Tongue (tissue), 1 donor: ENCODE measurements at regions not wholly inside any gene's neighbourhood (a gene's known extent, or its start where the extent isn't known, plus 50 kb on each side); places are given as distances from the start of the nearest gene placed in this dataset.
"Not testable (repeated sequence)": the region's sequence is repeated elsewhere in the genome, so short reads cannot be mapped to it uniquely, and the experiment has no call there.

Source experiments
- DNase-seq: peaks from one replicate; pipeline ENCODE4 v3.0.0-alpha.2; 2015

DNA sequence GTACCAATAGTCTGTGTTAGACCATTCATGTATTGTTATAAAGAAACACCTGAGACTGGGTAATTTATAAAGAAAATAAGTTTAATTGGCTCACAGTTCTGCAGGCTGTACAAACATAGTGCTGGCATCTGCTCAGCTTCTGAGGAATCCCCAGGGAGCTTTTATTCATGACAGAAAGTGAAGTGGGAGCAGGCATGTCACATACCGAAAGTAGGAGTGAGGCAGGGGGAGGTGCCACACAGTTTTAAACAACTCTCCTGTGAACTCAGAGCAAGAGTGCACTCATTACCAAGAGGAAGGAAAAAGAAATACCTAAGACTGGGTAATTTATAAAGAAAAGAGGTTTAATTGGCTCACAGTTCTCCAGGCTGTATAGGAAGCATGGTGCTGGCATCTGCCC lies 591.2 kb downstream of the PPP4R3C start:
- DNase-seq, result no peak

DNA sequence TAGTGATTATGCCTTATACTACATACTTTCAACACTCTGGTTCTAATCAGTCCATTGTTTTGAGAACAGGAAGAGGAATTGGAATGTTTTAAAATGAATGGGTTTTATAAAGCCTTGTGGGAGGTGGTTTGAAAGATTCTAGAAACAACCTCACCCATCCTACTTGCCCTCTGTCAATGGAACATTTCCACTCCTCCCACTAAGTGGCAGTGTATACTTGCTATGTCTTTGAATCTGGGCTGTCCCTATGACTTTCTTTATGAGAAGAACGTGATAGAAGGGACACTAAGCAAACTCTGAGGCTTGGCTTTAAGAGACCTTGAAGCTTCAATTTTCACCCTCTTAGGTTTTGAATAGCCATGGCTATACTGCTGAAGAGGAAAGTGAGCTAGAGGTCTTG lies 611.2 kb downstream of the PPP4R3C start:
- DNase-seq, result peak; percentile 0

DNA sequence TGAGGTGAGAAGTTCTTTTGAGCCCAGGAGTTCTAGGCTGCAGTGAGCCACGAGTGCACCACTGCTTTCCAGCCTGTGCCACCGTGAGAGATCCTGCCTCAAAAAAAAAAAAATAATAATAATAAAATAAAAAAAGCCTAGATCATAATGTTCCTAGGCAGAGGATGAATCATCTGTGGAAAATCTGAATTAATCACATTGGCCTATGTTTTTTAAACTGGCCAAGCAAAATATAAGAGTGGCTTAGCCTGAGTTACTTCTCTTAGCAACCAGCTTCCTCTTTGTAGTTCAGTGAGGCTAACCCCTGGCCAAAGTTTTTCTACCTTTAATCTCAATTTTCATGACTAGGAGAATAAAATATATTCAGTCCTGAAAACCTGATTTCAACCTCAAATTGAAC lies 614.6 kb downstream of the PPP4R3C start:
- no peak for DNase-seq

DNA sequence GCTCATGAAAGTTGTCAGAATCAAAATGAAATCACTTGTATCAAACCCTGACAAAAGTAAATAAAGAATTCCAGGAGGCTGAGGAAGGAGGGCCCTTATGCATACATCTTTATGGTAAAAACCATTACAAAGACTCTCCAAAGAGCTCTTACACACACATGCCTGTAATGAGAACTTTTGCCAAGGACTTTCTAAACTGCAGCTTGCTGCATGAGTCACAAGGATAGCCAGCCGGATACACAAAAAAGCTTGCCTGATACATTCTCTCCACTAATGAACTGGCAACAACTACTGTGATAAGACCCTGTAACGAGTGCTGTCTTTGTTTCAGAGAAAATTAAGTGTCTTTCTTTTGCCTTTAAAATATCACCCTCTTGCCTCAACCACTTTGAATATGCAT lies 618.1 kb downstream of the PPP4R3C start:
- DNase-seq, result no peak

DNA sequence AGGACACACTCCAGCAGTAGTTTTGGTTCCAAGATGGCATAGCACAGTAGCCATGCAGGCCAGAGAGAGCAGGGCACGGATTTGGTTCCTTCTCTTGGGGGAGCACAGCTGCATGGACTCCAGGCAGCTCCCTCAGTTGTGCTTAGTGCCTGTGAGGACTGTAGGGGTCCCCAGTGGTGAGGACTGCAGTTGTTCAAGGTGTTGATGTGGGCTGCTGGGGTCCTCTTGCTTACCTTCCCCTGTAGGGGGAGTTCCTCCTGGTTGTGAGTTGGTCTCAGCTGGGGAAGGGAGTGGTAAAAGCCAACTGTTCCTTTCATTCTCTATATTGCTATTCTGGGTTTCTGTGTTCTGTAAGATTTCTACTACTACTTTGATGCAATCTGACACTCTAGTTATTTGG lies 606.5 kb downstream of the MAGEB5 start:
- no peak for DNase-seq

DNA sequence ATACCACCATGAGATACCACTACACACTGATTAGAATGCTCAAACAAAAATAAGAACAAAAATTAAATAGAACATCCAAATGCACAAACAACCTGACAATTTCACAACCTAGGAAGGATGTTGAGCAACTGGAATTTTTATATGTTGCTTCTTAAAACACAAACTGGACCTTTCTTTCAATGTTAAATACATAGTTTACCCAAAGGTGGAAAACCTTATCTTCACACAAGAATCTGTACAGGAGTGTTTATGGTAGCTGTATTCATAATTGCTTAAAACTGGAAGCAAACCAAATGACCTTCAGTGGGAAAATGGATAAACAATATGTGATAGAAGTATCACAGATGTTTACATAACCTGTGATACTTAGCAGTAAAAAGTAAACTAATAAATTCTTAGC lies 573.8 kb downstream of the MAGEB5 start:
- no peak for DNase-seq

DNA sequence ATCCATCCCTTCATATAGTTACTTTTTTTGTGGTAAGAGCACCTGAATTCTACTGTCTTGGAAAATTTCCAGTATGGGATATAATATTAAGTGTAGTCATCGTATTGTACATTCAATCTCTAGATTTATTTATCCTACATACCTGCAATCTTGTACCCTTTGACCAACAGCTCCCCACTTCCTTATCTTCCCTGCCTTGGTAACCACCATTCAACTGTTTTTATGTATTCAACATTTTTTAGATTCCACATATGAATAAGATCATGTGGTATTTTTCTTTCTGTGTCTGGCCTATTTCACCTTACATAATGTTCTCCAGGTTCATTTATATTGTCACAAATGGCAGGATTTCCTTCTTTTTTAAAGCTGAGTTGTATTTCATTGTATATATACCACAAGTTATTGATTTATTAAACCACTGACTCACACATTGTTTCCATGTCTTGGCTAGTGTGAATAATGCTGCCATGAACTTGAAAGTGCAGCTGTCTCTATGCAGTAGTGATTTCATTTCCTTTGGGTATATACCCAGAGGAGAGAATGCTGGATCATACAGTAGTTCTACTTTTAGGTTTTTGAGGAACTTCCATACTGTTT lies 572.5 kb downstream of the MAGEB5 start:
- DNase-seq, result no peak

DNA sequence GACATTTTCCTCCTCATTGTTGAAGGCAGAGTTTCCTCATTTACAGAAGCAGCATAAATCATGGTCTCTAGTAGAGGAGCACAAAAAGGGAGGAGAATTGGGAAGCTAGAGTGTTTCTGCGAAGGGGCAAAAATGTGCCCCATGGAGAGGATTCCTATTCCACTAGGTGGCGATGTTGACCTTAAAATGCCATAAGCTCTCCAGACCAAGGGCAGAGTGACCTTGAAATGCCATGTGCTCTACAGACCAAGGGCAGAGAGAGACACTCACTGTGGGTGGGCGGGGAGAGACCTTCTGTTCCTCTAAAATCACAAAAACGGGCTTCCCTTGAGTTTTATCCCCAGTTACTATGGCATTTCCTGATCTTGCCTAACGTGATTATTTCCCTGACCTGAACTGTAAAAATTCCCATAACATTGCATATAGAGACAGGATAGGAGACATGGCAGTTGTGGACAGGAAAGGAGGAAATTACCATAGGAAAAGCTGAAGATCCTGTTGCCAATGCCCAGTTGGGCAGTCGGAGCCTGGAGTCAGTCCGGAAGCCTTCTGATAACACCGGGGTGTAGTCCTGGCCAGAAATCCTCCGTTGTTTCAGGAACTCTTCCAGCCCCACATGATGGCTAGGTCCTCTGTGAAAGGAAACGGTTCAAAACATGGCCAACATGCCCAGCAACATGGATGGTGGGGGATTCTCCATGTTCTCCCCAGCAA lies 567.7 kb downstream of the MAGEB5 start:
- DNase-seq, result peak; percentile 3

DNA sequence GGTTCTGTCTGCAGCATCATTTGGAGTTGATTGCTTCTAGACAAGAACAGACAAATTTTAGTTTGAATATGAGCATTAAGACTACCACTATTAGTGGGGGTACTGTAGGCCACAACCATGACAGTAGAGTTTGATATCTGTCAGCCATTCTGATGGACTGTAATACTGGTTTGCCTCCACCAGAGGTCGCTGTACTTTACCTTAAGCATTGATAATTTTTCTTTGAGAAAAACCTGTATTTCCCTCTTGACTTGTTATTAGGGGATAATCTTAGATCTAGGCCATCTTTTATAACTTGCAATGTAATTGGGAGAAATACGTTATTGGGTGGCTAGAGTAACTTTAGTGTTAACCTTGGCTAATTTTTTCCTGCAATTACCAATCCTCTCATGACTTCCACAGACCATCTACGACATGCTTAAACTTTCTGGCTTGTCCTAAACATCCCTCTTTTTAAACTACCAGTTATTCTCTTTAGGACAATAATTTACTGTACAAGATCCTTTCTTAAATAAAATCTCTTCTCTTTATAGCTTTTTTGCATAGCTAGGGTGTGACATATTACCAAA lies 562.4 kb downstream of the MAGEB5 start:
- DNase-seq, result no peak

DNA sequence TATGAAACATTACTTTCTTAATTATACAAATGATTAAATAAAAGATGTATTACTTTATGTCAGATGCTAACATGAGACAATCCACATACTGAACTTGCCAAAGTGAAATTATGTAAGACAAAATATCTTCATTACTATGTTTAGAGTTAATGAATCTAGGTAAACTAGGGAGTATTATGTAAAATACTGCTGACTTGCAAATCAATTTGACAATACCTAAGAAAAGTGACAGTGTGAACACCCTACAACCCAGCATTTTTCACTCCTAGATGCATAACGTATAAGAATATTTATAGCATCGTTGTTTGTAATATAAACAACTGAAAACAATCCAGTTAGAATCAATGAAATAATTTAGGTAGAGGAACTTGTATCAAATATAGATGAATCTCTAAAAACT lies 546.3 kb downstream of the MAGEB5 start:
- no peak for DNase-seq

DNA sequence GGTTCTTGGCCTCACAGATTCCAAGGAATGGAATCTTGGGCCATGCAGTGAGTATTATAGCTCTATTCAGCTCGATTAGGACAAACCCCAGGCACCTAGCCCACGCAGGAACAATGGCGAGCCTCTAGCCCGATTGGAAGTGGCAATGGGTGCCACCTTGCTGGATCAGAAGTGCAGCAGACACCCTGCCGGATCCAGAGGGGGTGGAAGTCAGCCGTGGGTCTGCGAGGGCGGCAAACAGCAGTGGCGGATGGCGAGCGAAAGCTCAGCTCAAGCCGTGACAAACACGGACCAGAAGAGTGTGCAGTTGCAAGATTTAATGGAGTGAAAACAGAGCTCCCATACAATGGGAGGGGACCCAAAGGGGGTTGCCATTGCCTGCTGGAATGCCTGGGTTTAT lies 539.8 kb downstream of the MAGEB5 start:
- DNase-seq, result not testable (repeated sequence)

DNA sequence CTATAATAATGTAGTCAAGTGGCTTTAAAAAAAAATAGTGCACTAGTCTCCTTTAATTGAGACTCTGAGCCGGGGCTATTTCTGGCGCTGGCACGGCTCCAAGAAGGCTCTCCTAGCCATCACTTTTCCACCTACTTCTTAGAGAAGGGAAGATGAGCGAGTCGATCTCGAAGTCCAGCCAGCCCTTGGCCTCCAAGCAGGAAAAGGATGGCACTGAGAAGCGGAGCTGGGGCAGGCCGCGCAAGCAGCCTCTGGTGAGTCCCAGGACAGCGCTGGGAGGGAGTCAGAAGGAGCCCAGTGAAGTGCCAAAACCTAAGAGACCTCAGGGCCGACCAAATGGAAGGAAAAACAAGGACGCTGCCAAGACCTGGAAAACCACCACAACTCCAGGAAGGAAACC lies 531.9 kb downstream of the MAGEB5 start:
- no peak for DNase-seq

DNA sequence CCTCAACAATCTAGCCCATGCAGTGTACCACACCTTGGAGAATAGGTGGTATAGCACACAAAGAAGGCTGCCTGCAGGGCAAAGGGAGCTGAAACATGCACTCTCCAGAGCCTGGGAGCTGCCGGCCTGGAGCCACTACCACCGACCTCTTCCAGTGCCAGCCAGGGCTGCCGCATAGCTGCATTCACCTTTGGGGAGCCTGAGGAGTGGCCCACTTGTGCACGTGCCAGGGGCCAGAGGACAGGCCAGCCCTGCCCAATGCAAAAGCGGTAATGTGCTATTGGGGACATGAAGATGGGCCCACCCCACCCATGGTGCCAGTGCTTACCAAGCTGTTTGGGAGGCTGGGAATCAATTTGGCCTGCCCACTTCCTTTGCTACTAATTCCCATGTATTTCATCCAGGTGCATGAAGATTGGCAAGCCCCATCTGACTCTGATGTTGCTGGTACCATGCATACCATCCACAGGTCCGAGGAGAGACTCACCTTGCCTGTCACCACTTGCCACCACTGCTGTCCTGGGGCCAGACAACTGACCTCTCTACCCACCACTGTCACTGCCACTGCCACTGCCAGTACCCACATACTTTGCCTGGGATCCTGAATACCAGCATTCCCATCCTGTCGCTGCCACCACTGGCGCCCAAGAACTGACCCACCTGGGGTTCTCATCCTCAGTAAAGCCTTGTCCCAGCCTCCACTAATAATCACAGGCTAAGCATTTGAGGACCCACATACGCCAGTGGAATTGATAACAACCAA lies 506.9 kb downstream of the MAGEB5 start:
- DNase-seq, result no peak

DNA sequence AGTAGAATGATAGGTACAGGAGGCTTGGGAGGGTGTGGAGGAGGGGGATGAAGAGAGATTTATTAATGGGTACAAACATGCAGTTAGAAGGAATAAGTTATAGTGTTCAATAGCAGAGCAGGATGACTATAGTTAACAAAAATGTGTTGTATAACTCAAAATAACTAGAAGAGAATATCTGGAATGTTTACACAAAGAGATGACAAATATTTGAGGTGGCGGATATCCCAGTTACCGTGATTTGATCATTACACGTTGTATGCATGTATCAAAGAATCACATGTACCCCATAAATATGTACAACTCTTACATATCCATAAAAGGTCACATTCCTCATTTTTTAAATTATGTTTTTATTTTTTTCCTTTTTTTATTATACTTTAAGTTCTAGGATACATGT lies 456.6 kb downstream of the MAGEB5 start:
- no peak for DNase-seq

DNA sequence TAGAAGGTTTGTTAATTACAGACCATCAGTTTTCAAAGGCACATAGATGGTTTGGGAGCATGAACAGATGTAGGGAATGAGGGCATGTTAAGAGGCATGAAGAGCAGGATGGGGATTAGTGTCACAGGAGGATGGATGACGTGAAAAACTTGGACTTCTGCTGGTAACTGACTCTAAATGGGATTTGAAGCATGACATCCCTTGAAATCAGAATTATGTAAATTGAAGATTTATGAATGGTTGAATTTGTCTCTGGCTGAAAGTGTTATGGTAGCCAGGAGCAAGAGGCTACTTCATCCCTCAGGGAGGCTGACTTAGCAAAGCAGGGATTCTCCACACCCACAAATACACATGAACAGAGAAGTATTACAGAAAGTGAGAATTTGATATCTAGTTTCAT lies 454.6 kb downstream of the MAGEB5 start:
- DNase-seq, result peak; percentile 34

DNA sequence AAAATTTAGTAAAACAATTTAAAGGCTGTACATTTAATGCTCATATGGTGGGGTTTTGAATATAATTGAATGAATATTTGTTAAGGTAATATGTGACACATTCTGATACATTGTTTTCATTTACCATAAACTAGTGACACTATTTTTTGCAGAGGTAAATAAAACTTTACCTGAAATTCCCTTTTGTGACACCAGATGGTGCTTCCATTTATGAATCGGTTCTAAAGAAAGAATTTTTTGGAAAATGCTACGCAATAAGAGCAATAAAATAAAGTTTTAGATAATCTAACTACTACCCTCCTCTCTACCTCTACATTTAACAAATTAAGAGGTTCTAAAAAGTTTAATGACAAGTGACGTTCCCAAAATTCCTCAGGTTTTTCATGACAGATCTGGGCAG lies 448.9 kb downstream of the MAGEB5 start:
- no peak for DNase-seq

DNA sequence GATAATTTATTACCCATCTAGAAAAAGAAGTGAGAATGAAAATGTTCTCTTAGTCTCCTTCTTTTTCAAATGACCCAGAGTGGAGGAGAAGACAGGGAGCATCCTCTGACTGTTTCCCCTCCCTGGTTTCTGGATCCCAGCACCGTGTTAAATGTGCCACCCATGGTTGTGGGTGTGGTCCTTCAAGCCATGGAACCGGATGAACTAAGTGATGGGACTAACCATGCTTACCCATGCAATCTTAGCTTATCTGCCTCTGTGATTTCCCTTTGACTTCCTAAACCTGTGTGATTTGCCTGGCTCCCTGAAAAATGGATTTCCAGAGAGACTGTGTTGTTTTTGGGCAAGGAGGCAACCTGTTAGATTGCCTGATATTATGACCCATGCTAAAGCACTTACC lies 437.1 kb downstream of the MAGEB5 start:
- DNase-seq, result no peak

DNA sequence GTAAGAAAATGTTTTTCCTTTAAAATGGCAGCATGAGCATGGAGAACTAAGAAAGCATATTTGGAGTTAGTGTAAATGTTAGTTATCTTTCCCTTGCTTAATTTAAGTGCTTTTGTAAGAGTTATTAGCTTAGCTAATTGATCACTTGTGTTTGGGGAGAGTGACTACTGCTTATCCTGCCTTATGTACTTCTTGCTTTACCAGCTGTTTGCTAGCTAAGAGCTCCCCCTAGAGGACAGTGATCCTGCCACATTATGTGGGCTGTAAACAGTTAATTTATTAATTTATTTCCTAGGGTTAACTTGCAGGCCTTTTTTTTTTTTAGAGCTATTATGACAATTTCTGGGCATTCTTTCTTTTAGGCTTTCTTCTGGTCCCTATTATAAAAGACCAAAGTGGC lies 435.8 kb downstream of the MAGEB5 start:
- DNase-seq, result no peak

DNA sequence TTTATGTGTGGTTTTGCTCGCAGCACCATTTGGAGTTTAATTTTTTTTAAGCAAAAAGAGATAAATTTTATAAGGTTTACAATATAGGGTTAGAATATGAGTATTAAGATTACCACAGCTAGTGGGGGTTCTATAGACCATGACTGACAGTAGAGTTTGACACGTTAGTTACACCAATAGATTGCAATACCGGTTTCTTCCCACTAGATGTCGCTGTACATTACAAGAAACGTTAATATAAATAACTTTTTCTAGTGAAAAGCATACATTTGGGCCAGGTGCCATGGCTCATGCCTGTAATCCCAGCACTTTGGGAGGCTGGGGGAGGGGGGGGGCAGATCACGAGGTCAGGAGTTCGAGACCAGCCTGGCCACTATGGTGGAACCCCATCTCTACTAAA lies 433.6 kb downstream of the MAGEB5 start:
- DNase-seq, result no peak

DNA sequence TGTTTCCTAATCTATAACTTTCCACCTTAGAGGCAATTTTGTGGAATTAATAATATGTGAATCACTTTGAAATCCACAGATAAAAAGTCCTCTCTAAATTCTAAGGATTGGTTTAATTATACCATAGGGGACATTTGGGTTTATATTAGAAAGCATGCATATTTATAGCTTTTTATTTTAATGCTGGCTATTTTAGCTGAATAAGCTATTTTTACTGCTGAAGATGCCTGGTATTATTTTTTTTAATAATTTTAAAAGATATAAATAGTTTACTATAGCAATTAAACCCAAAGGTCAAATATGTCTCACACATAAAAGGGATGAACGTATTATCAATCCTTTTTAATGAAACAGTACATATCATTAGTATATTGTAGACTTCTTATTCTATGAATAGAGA lies 415.4 kb downstream of the MAGEB5 start:
- no peak for DNase-seq

DNA sequence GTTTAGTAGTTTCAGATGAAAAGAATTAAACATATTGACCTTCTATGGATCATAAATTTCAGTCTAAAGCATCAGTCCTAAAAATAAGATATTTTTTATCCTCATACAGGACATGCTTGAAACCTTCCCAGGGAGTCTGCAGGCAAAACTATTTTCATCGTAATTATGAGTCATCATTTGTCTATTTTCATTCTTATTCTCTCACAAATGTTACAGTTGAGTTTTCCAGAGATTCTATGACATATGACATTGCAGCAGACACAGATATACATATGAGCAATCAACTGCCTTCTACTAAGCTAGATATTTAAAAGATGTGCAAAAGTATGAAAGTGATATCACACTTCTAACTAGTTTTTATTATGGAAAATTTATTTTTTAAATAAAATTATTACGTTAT lies 398.0 kb downstream of the MAGEB5 start:
- no peak for DNase-seq

DNA sequence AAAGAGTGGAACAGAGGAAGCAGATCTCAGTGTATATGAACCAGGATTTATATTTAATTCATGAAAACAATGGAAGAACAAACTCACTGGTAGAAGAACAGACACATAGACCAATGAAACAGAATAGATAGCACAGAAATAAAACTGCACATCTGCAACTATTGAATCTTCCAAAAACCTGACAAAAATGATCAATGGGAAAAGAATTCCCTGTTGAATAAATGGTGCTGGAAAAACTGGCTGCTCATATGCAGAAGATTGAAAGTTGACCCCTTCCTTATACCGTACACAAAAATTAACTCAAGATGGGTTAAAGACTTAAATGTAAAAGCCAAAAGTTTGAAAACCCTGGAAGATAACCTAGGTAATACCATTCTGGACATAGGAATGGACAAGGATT lies 391.0 kb downstream of the MAGEB5 start:
- no peak for DNase-seq

DNA sequence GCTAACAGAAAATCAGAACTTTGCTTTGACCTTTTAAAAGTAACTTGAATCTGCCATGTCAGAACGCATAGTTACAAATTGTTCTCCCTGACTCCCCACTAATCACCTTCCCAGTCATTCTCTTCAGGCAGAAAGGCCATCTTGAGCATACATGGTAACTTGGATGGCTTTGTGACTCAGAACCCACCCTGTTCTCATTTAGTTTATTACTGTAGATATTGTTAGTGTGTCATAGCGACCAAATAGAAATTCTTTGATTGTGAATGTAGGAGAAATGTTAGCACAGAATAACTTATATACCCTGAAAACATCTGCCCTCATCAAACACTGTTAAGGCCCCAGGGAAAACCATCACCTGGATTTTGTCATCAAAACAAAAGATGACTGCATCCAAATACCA lies 382.0 kb downstream of the MAGEB5 start:
- DNase-seq, result peak; percentile 1

DNA sequence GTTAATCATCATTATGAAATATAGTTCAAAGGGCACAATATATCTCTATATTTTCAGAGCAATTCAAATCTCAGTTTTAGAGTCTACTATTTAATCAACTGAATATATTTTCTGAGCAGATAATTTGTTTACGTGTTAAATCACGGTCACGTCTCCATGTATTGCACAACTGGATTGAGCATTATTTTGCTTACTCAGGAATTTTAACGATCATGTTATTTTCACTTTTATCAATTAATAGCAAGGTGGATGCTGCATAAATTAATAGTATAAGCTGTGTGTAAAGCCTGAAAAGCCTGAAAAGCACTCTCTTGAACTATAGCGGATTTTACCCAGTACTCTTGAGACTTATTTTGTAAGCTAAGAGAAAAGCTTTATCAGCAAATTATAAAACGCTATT lies 374.9 kb downstream of the MAGEB5 start:
- DNase-seq, result no peak
